PFSK-1 (cell line): ENCODE measurements at regions not wholly inside any gene's neighbourhood (a gene's known extent, or its start where the extent isn't known, plus 50 kb on each side); places are given as distances from the start of the nearest gene placed in this dataset.

Experiments used
- POLR2AphosphoS5 ChIP-seq: IDR thresholded peaks from 2 replicates; pipeline ENCODE4 v1.6.1; 2012; ENCODE audit warnings: low read depth, mild to moderate bottlenecking, control low read depth, low read length, moderate library complexity
- SIN3A ChIP-seq: IDR thresholded peaks from 2 replicates; pipeline ENCODE4 v1.6.1; 2012; ENCODE audit warnings: mild to moderate bottlenecking, low read length, moderate library complexity, borderline replicate concordance; ENCODE audit not compliant: insufficient read depth
- TAF1 ChIP-seq: IDR thresholded peaks from 2 replicates; pipeline ENCODE4 v1.6.1; 2012; ENCODE audit warnings: low read length, control low read depth, borderline replicate concordance; ENCODE audit not compliant: insufficient read depth

GRCh38 chr7:17546592-17546991 is 248.1 kb downstream of the AHR start:
- TF ChIP-seq SIN3A (no peak), TAF1 (no peak), POLR2AphosphoS5 (no peak)
